Gastroesophageal sphincter (tissue), 3 donors: ENCODE measurements at regions not wholly inside any gene's neighbourhood (a gene's known extent, or its start where the extent isn't known, plus 50 kb on each side); places are given as distances from the start of the nearest gene placed in this dataset.

Source experiments
- CTCF ChIP-seq, 4 experiments: fragments of 200-600 bp in 2 of 4; fragments of 450-650 bp in 2 of 4; sonication (generic) in 1 of 4; IDR thresholded peaks; one replicate each; pipeline ENCODE4 v1.5.1; 2017 to 2019; ENCODE audit warnings: antibody characterized with exemption in 4 of 4, mild to moderate bottlenecking in 2 of 4, moderate library complexity in 2 of 4
- POLR2A ChIP-seq, 2 donors: fragments of 450-650 bp; IDR thresholded peaks; one replicate each; pipeline ENCODE4 v1.6.1; 2017; ENCODE audit warnings: antibody characterized with exemption in 2 of 2, mild to moderate bottlenecking in 2 of 2, moderate library complexity in 1 of 2
- POLR2AphosphoS5 ChIP-seq: sonication (generic); formaldehyde crosslinking; IDR thresholded peaks from one replicate; pipeline ENCODE4 v1.6.1; 2017; ENCODE audit warnings: antibody characterized with exemption

GRCh38 chr1:60274422-60275290 is 201.1 kb upstream of the C1orf87 start:
- no peak for TF ChIP-seq CTCF (IDR thresholded peaks at IDR 0.05)
- TF ChIP-seq POLR2AphosphoS5 = no peak
- TF ChIP-seq POLR2A (IDR thresholded peaks at IDR 0.05) = no peak
